Astrocyte (in vitro differentiated cells and primary cell): ENCODE measurements at regions not wholly inside any gene's neighbourhood (a gene's known extent, or its start where the extent isn't known, plus 50 kb on each side); places are given as distances from the start of the nearest gene placed in this dataset.
"Not testable (repeated sequence)": the region's sequence is repeated elsewhere in the genome, so short reads cannot be mapped to it uniquely, and the experiment has no call there.

Experiments
- DNase-seq: peaks from one replicate; pipeline ENCODE4 v3.0.0-alpha.2; 2010; ENCODE audit warnings: low read depth
- FAIRE-seq: peaks from 2 replicates; lab custom pipeline; 2011; peaks lifted over from hg19 to GRCh38; lab: Jason Lieb, UNC
- H2AFZ ChIP-seq: 2 replicates; pipeline ENCODE4 v1.6.0; 2012; ENCODE audit warnings: low read depth, low read length, inconsistent platforms
- H3K27ac ChIP-seq: 2 replicates; pipeline ENCODE4 v1.5.1; 2011; ENCODE audit warnings: low read depth, low read length, inconsistent platforms
- H3K27me3 ChIP-seq: 2 replicates; pipeline ENCODE4 v1.6.0; 2011; ENCODE audit warnings: low read length, inconsistent platforms; ENCODE audit not compliant: insufficient read depth
- H3K36me3 ChIP-seq: 2 replicates; pipeline ENCODE4 v1.5.1; 2011; ENCODE audit warnings: low read length, inconsistent platforms; ENCODE audit not compliant: insufficient read depth
- H3K4me1 ChIP-seq: 2 replicates; pipeline ENCODE4 v1.5.1; 2011; ENCODE audit warnings: low read length, inconsistent platforms; ENCODE audit not compliant: insufficient read depth
- H3K4me2 ChIP-seq: 2 replicates; pipeline ENCODE4 v1.6.0; 2012; ENCODE audit warnings: low read length, inconsistent platforms
- H3K4me3 ChIP-seq: 2 replicates; pipeline ENCODE4 v1.5.1; 2011; ENCODE audit warnings: low read depth, mild to moderate bottlenecking, low read length, inconsistent platforms; ENCODE audit not compliant: insufficient read depth
- H3K79me2 ChIP-seq: 2 replicates; pipeline ENCODE4 v1.6.0; 2012; ENCODE audit warnings: mild to moderate bottlenecking, low read length, inconsistent platforms; ENCODE audit not compliant: insufficient read depth
- H3K9ac ChIP-seq: 2 replicates; pipeline ENCODE4 v1.6.0; 2012; ENCODE audit warnings: mild to moderate bottlenecking, low read length, inconsistent platforms
- H3K9me3 ChIP-seq: 2 replicates; pipeline ENCODE4 v1.5.1; 2012; ENCODE audit warnings: low read depth, mild to moderate bottlenecking, low read length, inconsistent platforms; ENCODE audit not compliant: insufficient read depth
- H4K20me1 ChIP-seq: 2 replicates; pipeline ENCODE4 v1.6.0; 2012; ENCODE audit warnings: low read length, inconsistent platforms; ENCODE audit not compliant: insufficient read depth
- H3K27ac Mint-ChIP-seq: one replicate; pipeline ENCODE4 v1.8.0; 2021; ENCODE audit warnings: mild to moderate bottlenecking, mixed read lengths; ENCODE audit not compliant: unreplicated experiment
- H3K27me3 Mint-ChIP-seq: one replicate; pipeline ENCODE4 v1.8.0; 2021; ENCODE audit warnings: low read depth, mixed read lengths; ENCODE audit not compliant: unreplicated experiment
- H3K36me3 Mint-ChIP-seq: one replicate; pipeline ENCODE4 v1.8.0; 2021; ENCODE audit warnings: low read depth, mixed read lengths; ENCODE audit not compliant: unreplicated experiment
- H3K4me1 Mint-ChIP-seq: one replicate; pipeline ENCODE4 v1.8.0; 2021; ENCODE audit warnings: low read depth, mixed read lengths; ENCODE audit not compliant: unreplicated experiment
- H3K4me3 Mint-ChIP-seq: one replicate; pipeline ENCODE4 v1.8.0; 2021; ENCODE audit warnings: mild to moderate bottlenecking, moderate library complexity, mixed read lengths; ENCODE audit not compliant: unreplicated experiment
- H3K9me3 Mint-ChIP-seq: one replicate; pipeline ENCODE4 v1.8.0; 2021; ENCODE audit warnings: mild to moderate bottlenecking, mixed read lengths; ENCODE audit not compliant: unreplicated experiment
- EZH2 ChIP-seq: IDR thresholded peaks from 2 replicates; pipeline ENCODE4 v1.6.1; 2012; ENCODE audit warnings: mild to moderate bottlenecking, low read length, inconsistent platforms; ENCODE audit not compliant: insufficient read depth
- TF ChIP-seq, protein P1 (sequence below): IDR thresholded peaks from 2 replicates; pipeline ENCODE4 v1.5.1; 2011; ENCODE audit warnings: low read depth, mild to moderate bottlenecking, inconsistent platforms, low read length, moderate library complexity; ENCODE audit not compliant: insufficient read depth

DNA sequence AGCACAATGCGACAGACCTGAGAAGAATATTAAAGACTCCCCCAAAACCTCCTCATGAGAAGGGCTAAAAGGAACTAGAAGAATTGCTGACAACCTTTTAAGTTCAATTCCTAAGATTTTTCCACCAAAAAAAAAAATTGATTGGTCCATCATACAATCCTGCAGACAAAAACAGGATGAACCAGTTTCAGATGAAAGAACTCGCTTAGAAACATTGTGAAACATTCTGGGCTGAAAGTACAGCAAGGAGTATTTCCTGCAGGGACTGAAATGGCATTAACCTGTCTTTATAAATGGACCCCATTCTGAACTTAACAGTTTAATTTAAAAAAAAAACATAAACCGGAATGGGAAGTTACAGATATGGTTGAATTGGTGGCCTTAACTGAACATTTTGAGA lies 96.0 kb upstream of the FAM174B start:
- Histone ChIP-seq H4K20me1 (no peaks in the 10 kb centered on the region), H3K27ac (no peak overlapping the region), H3K79me2 (no peaks in the 10 kb centered on the region), H3K4me1 (no peaks in the 10 kb centered on the region), H3K27me3 (no peaks in the 10 kb centered on the region), H3K9ac (no peak overlapping the region), H3K4me2 (no peak overlapping the region), H2AFZ (no peak overlapping the region), H3K4me3 (no peak overlapping the region), H3K36me3 (no peaks in the 10 kb centered on the region), H3K9me3 (no peaks in the 10 kb centered on the region)
- no peak overlapping the region for H3K4me3 Mint-ChIP-seq
- H3K27ac Mint-ChIP-seq: no peak overlapping the region
- no peaks in the 10 kb centered on the region for H3K36me3 Mint-ChIP-seq
- no peak for TF ChIP-seq EZH2
- TF ChIP-seq, protein P1, sequence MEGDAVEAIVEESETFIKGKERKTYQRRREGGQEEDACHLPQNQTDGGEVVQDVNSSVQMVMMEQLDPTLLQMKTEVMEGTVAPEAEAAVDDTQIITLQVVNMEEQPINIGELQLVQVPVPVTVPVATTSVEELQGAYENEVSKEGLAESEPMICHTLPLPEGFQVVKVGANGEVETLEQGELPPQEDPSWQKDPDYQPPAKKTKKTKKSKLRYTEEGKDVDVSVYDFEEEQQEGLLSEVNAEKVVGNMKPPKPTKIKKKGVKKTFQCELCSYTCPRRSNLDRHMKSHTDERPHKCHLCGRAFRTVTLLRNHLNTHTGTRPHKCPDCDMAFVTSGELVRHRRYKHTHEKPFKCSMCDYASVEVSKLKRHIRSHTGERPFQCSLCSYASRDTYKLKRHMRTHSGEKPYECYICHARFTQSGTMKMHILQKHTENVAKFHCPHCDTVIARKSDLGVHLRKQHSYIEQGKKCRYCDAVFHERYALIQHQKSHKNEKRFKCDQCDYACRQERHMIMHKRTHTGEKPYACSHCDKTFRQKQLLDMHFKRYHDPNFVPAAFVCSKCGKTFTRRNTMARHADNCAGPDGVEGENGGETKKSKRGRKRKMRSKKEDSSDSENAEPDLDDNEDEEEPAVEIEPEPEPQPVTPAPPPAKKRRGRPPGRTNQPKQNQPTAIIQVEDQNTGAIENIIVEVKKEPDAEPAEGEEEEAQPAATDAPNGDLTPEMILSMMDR: no peak
- no peak for FAIRE-seq
- no peak for DNase-seq
- no peaks in the 10 kb centered on the region for H3K4me1 Mint-ChIP-seq
- H3K9me3 Mint-ChIP-seq: no peaks in the 10 kb centered on the region
- H3K27me3 Mint-ChIP-seq: peaks cover 1% of the 10 kb centered on the region

DNA sequence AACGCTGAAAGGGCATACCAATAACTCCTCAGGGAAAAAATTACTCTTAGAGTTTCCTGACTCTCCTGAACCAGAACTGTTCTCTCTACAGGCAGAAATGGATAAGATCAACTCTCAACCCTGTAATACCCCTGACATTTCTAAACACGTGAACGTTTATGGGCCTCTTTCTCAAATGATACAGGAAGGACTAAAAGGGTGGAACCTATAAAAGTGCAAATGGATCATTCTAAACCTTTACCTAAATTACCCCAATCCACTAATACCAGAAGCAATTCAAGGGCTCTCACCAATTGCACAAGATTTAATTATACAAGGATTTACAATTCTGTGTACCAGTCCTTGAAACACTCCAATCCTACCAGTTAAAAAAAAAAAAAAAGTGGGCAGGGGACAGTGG lies 98.0 kb upstream of the FAM174B start:
- no peaks in the 10 kb centered on the region for H3K27me3 ChIP-seq
- no peaks in the 10 kb centered on the region for H3K4me1 ChIP-seq
- no peak overlapping the region for H3K27ac Mint-ChIP-seq
- no peak overlapping the region for H3K9ac ChIP-seq
- no peak overlapping the region for H3K27ac ChIP-seq
- H3K79me2 ChIP-seq: no peaks in the 10 kb centered on the region
- H3K36me3 Mint-ChIP-seq: no peaks in the 10 kb centered on the region
- H2AFZ ChIP-seq: no peak overlapping the region
- H3K36me3 ChIP-seq: no peaks in the 10 kb centered on the region
- TF ChIP-seq EZH2: no peak
- TF ChIP-seq, protein P1: no peak
- DNase-seq (no peak), FAIRE-seq (no peak)
- no peaks in the 10 kb centered on the region for H3K9me3 ChIP-seq
- H4K20me1 ChIP-seq: no peaks in the 10 kb centered on the region
- H3K27me3 Mint-ChIP-seq: peaks cover 1% of the 10 kb centered on the region
- H3K4me1 Mint-ChIP-seq: no peaks in the 10 kb centered on the region
- H3K4me2 ChIP-seq: no peak overlapping the region
- H3K9me3 Mint-ChIP-seq: no peaks in the 10 kb centered on the region
- H3K4me3 Mint-ChIP-seq: no peak overlapping the region
- no peak overlapping the region for H3K4me3 ChIP-seq

DNA sequence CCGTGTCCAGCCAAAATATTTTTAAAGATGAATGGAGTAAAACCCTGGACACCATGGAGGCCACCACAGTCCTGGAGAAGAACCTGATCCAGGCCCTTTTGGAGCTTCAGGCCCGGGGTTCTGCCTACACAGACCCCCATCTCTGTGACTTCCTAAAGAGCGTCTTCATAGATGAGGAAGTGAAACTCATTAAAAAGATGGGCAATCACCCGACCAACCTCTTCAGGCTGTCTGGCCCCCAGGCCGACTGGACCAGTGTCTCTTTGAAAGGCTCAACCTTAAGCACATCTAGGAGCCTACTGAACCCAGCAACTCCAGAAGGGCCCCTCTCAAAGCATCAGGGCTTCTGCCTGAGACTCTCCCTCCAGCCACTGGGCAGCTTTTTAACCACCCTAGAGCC lies 107.9 kb upstream of the FAM174B start:
- no peak overlapping the region for H3K9ac ChIP-seq
- H3K4me1 ChIP-seq: no peaks in the 10 kb centered on the region
- H3K79me2 ChIP-seq: no peaks in the 10 kb centered on the region
- no peaks in the 10 kb centered on the region for H3K36me3 Mint-ChIP-seq
- H3K27ac Mint-ChIP-seq: no peak overlapping the region
- no peak overlapping the region for H2AFZ ChIP-seq
- no peaks in the 10 kb centered on the region for H3K27me3 Mint-ChIP-seq
- H3K36me3 ChIP-seq: no peaks in the 10 kb centered on the region
- FAIRE-seq: no peak
- no peak for DNase-seq
- no peak overlapping the region for H3K4me3 Mint-ChIP-seq
- H3K4me3 ChIP-seq: no peak overlapping the region
- no peak overlapping the region for H3K4me2 ChIP-seq
- no peak overlapping the region for H3K27ac ChIP-seq
- no peaks in the 10 kb centered on the region for H3K4me1 Mint-ChIP-seq
- no peaks in the 10 kb centered on the region for H3K9me3 ChIP-seq
- no peaks in the 10 kb centered on the region for H3K27me3 ChIP-seq
- no peak for TF ChIP-seq EZH2
- TF ChIP-seq, protein P1: no peak
- H4K20me1 ChIP-seq: no peaks in the 10 kb centered on the region
- peaks cover 4% of the 10 kb centered on the region for H3K9me3 Mint-ChIP-seq

DNA sequence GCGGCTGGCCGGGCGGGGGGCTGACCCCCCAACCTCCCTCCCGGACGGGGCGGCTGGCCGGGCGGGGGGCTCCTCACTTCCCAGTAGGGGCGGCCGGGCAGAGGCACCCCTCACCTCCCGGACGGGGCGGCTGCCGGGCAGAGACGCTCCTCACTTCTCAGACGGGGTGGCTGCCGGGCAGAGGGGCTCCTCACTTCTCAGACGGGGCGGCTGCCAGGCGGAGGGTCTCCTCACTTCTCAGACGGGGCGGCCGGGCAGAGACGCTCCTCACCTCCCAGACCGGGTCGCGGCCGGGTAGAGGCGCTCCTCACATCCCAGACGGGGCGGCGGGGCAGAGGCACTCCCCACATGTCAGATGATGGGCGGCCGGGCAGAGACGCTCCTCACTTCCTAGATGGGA lies 112.6 kb upstream of the FAM174B start:
- H3K9me3 ChIP-seq, H3K4me2 ChIP-seq, H3K27ac ChIP-seq, H3K4me1 ChIP-seq, H3K36me3 Mint-ChIP-seq, DNase-seq, H3K4me3 Mint-ChIP-seq, FAIRE-seq, H3K36me3 ChIP-seq, H3K9me3 Mint-ChIP-seq, H3K27ac Mint-ChIP-seq, H3K27me3 ChIP-seq, H3K4me3 ChIP-seq, H4K20me1 ChIP-seq, H3K9ac ChIP-seq, H3K27me3 Mint-ChIP-seq, H2AFZ ChIP-seq, H3K79me2 ChIP-seq, H3K4me1 Mint-ChIP-seq: not testable (repeated sequence)
